ENCODE measurements at regions not wholly inside any gene's neighbourhood (a gene's known extent, or its start where the extent isn't known, plus 50 kb on each side); places are given as distances from the start of the nearest gene placed in this dataset.
A peak's percentile ranks its signal among the peaks of the same experiment; 100 is the strongest.

- no peak for DNase-seq
- H3K4me1 ChIP-seq: peaks cover 0 to 6% (median 0%) of the 10 kb centered on the region in 4 donors
- H3K27me3 ChIP-seq: no peaks in the 10 kb centered on the region
- intact Hi-C loops (cut with DNase I; ENCODE audit: low total_unique reads): no loop called here
- H3K4me3 ChIP-seq: no peak overlapping the region
- WGBS, 5 donors: 62 to 88% (median 76%) methylated on average over 2 of the region's 2 CpGs
- no peaks in the 10 kb centered on the region for H3K9me3 ChIP-seq
- TF ChIP-seq POLR2AphosphoS5 (IDR thresholded peaks at IDR 0.05) (no peak), CTCF (IDR thresholded peaks at IDR 0.05) (no peak)
- no peak overlapping the region for H3K27ac ChIP-seq
- H3K36me3 ChIP-seq: no peaks in the 10 kb centered on the region
Observed at GRCh38 chr3:40999682-41000081, 199.6 kb upstream of the CTNNB1 start.

- no peaks in the 10 kb centered on the region for H3K9me3 ChIP-seq
- TF ChIP-seq POLR2A (IDR thresholded peaks at IDR 0.05): no peak
- TF ChIP-seq POLR2AphosphoS5 (IDR thresholded peaks at IDR 0.05): peak in 1 of 3 donors; percentile 20
- no peak for TF ChIP-seq EP300 (IDR thresholded peaks at IDR 0.05)
- no peak for TF ChIP-seq CTCF (IDR thresholded peaks at IDR 0.05)
- 62 to 86% (median 80%) methylated on average over 6 of the region's 6 CpGs for WGBS, 5 donors
- intact Hi-C loops (cut with DNase I; ENCODE audit: low total_unique reads): no loop called here
- peaks cover 0 to 6% (median 0%) of the 10 kb centered on the region in 4 donors for H3K4me1 ChIP-seq
- peak in 1 of 2 donors; percentile 20 for DNase-seq
- no peak overlapping the region for H3K4me3 ChIP-seq
- H3K36me3 ChIP-seq: no peaks in the 10 kb centered on the region
- H3K27ac ChIP-seq: no peak overlapping the region
- no peaks in the 10 kb centered on the region for H3K27me3 ChIP-seq
Observed at GRCh38 chr3:41000471-41000870, 198.8 kb upstream of the CTNNB1 start.

- no peak for DNase-seq
- H3K9me3 ChIP-seq: no peaks in the 10 kb centered on the region
- TF ChIP-seq CTCF (IDR thresholded peaks at IDR 0.05) (no peak), POLR2AphosphoS5 (IDR thresholded peaks at IDR 0.05) (no peak), EP300 (IDR thresholded peaks at IDR 0.05) (no peak), POLR2A (IDR thresholded peaks at IDR 0.05) (no peak)
- 49 to 70% (median 58%) methylated on average over 1 of the region's 1 CpG for WGBS, 5 donors
- H3K27me3 ChIP-seq: no peaks in the 10 kb centered on the region
- H3K4me3 ChIP-seq: no peak overlapping the region
- H3K36me3 ChIP-seq: no peaks in the 10 kb centered on the region
- intact Hi-C loops (cut with DNase I; ENCODE audit: low total_unique reads): no loop called here
- peaks cover 0 to 1% (median 0%) of the 10 kb centered on the region in 4 donors for H3K4me1 ChIP-seq
- no peak overlapping the region for H3K27ac ChIP-seq
Observed at GRCh38 chr3:41001556-41001955, 197.7 kb upstream of the CTNNB1 start.

- intact Hi-C loops (cut with DNase I; ENCODE audit: low total_unique reads): no loop called here
- DNase-seq: no peak
- WGBS, 5 donors: 58 to 70% (median 61%) methylated on average over 4 of the region's 4 CpGs
Observed at GRCh38 chr3:41002104-41002503, 197.2 kb upstream of the CTNNB1 start.

More at GRCh38 chr3:41002104-41002503, 197.2 kb upstream of the CTNNB1 start:
- Histone ChIP-seq H3K36me3 (no peaks in the 10 kb centered on the region), H3K27ac (no peak overlapping the region), H3K4me1 (no peaks in the 10 kb centered on the region), H3K4me3 (no peak overlapping the region), H3K9me3 (no peaks in the 10 kb centered on the region), H3K27me3 (no peaks in the 10 kb centered on the region)
- TF ChIP-seq CTCF (IDR thresholded peaks at IDR 0.05): no peak
